HL-60 (cell line): ENCODE measurements at regions not wholly inside any gene's neighbourhood (a gene's known extent, or its start where the extent isn't known, plus 50 kb on each side); places are given as distances from the start of the nearest gene placed in this dataset.
"Not testable (repeated sequence)": the region's sequence is repeated elsewhere in the genome, so short reads cannot be mapped to it uniquely, and the experiment has no call there.

Experiments used
- DNase-seq, 2 experiments: peaks; one replicate each; pipeline ENCODE4 v3.0.0-alpha.2; 2010 to 2020; ENCODE audit warnings: low read depth in 1 of 2, low spot score in 1 of 2
- H3K27ac ChIP-seq: fragments of 250-450 bp; sonication (Bioruptor Pico); replicated peaks from 2 replicates; pipeline ENCODE4 v1.5.1; 2020; ENCODE audit warnings: mild to moderate bottlenecking, moderate library complexity
- H3K27me3 ChIP-seq: fragments of 250-450 bp; sonication (Bioruptor Pico); 2 replicates; pipeline ENCODE4 v1.5.1; 2021; ENCODE audit warnings: mild to moderate bottlenecking, moderate library complexity; ENCODE audit not compliant: insufficient read depth, poor library complexity, severe bottlenecking
- H3K4me3 ChIP-seq: replicated peaks from 2 replicates; pipeline ENCODE4 v1.5.1; 2011; ENCODE audit warnings: mild to moderate bottlenecking, control low read depth, low read length; ENCODE audit not compliant: insufficient read depth
- CTCF ChIP-seq: IDR thresholded peaks from one replicate; pipeline ENCODE4 v1.5.1; 2011; ENCODE audit warnings: low read length, control low read depth, inconsistent platforms; ENCODE audit not compliant: insufficient read depth
- GABPA ChIP-seq: IDR thresholded peaks from 2 replicates; pipeline ENCODE4 v1.6.1; 2012; ENCODE audit warnings: low read depth
- POLR2AphosphoS5 ChIP-seq: IDR thresholded peaks from 2 replicates; pipeline ENCODE4 v1.6.1; 2012; ENCODE audit warnings: low read depth
- REST ChIP-seq: IDR thresholded peaks from 2 replicates; pipeline ENCODE4 v1.6.1; 2012; ENCODE audit warnings: low read depth; ENCODE audit not compliant: insufficient replicate concordance
- SPI1 ChIP-seq: IDR thresholded peaks from 2 replicates; pipeline ENCODE4 v1.6.1; 2012; ENCODE audit warnings: low read depth, mild to moderate bottlenecking, borderline replicate concordance

GRCh38 chr12:92395322-92395721, 249.7 kb upstream of the BTG1 start:
- DNase-seq, result no peak
- no peak overlapping the region for H3K27ac ChIP-seq
- H3K27me3 ChIP-seq, result no peaks in the 10 kb centered on the region
- no peak for TF ChIP-seq GABPA
- no peak for TF ChIP-seq REST
- no peak for TF ChIP-seq CTCF
- no peak for TF ChIP-seq POLR2AphosphoS5
- TF ChIP-seq SPI1, result no peak
- no peak overlapping the region for H3K4me3 ChIP-seq

- Histone ChIP-seq H3K4me3 (no peak overlapping the region), H3K27ac (no peak overlapping the region), H3K27me3 (no peaks in the 10 kb centered on the region)
- DNase-seq, result no peak
- TF ChIP-seq GABPA (no peak), SPI1 (no peak), REST (no peak)
Observed at GRCh38 chr12:92394895-92395294, 249.2 kb upstream of the BTG1 start.

DNA sequence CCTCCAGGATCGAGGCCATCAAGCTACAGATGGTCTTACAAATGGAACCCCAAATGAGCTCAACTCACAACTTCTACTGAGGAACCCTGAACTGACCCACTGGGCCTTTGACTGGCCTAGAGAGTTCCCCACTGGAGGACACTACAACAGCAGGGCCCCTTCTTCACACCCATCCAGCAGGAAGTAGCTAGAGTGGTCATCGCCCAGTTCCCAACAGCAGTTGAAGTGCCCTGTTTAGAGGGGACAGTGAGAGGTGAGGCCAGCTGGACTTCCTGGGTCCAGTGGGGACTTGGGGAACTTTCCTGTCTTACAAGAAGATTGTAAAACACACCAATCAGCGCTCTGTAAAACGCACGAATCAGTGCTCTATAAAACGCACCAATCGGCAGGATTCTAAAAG, 247.9 kb upstream of the BTG1 start:
- Histone ChIP-seq H3K4me3 (no peak overlapping the region), H3K27ac (no peak overlapping the region), H3K27me3 (no peaks in the 10 kb centered on the region)
- TF ChIP-seq SPI1 (no peak), CTCF (no peak), POLR2AphosphoS5 (no peak), GABPA (no peak), REST (no peak)
- DNase-seq, result no peak

DNA sequence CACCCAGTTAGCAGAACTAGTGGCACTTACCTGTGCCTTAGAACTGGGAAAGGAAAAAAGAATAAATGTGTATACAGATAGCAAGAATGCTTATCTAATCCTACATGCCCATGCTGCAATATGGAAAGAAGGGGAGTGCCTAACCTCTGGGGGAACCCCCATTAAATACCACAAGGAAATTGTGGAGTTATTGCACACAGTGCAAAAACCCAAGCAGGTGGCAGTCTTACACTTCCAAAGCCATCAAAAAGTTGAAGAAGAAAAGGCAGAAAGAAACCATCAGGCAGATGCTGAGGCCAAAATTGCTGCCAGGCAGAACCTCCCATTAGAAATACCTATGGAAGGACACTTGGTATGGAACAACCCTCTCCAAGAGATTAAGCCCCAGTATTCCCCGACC, 246.1 kb upstream of the BTG1 start:
- DNase-seq, H3K4me3 ChIP-seq: not testable (repeated sequence)

More for the DNA sequence above, 246.1 kb upstream of the BTG1 start:
- H3K27ac ChIP-seq, H3K27me3 ChIP-seq: not testable (repeated sequence)
